ENCODE measurements at regions not wholly inside any gene's neighbourhood (a gene's known extent, or its start where the extent isn't known, plus 50 kb on each side); places are given as distances from the start of the nearest gene placed in this dataset.
A peak's percentile ranks its signal among the peaks of the same experiment; 100 is the strongest.

DNA sequence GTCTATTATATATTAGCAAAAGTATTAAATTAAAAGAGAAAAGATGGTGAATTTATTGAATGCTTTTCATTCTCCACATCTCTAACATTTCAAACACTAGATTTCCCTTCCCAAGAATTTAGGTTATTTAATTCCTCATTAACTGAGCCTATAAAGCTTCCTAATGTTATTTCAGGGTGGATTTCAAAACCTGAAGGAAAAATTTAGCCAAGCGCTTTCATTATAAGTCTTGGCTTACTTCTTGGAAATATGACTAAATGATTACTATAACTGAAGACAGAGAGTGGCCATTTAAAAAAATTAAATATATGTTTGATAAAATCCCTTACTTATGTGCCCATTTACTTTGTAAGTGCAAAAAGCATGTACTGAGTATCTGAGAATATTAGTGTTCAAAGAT is 141.8 kb upstream of the ARSJ start:
- 92 to 95% methylated on average over 1 of the region's 1 CpG for WGBS, 2 donors

DNA sequence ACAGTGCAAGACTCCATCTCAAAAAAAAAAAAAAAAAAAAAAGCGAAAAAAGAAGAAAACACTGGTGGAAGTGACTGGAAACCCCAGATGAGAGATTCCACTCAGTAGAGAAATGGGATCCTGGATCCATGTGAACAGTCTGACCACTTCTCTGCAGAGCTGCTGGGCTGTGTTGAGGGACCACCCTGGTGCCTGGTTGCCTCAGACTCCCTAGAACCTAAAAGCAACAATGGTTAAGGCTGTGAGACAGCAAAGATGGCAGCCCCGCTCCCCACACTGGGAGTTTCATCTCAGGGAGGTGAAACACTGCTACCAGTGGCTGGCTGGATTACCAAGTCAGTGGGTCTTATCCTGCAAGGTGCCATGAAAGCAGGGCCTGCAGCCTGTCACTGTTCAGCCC is 152.8 kb upstream of the ARSJ start:
- no peak for DNase-seq
- H3K36me3 ChIP-seq: no peaks in the 10 kb centered on the region
- no peak overlapping the region for H3K27ac ChIP-seq
- H3K9me3 ChIP-seq: no peaks in the 10 kb centered on the region
- intact Hi-C loops (cut with DNase I): no loop called here
- H3K27me3 ChIP-seq: no peaks in the 10 kb centered on the region
- no peak overlapping the region for H3K4me3 ChIP-seq
- WGBS, 2 donors: 82 to 95% methylated on average over 1 to 2 of the region's 2 CpGs
- H3K4me1 ChIP-seq: no peaks in the 10 kb centered on the region
- TF ChIP-seq POLR2A (IDR thresholded peaks at IDR 0.05): no peak
- TF ChIP-seq, protein P1, sequence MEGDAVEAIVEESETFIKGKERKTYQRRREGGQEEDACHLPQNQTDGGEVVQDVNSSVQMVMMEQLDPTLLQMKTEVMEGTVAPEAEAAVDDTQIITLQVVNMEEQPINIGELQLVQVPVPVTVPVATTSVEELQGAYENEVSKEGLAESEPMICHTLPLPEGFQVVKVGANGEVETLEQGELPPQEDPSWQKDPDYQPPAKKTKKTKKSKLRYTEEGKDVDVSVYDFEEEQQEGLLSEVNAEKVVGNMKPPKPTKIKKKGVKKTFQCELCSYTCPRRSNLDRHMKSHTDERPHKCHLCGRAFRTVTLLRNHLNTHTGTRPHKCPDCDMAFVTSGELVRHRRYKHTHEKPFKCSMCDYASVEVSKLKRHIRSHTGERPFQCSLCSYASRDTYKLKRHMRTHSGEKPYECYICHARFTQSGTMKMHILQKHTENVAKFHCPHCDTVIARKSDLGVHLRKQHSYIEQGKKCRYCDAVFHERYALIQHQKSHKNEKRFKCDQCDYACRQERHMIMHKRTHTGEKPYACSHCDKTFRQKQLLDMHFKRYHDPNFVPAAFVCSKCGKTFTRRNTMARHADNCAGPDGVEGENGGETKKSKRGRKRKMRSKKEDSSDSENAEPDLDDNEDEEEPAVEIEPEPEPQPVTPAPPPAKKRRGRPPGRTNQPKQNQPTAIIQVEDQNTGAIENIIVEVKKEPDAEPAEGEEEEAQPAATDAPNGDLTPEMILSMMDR (IDR thresholded peaks at IDR 0.05): no peak

More for the DNA sequence above, 141.8 kb upstream of the ARSJ start:
- H3K4me3 ChIP-seq: no peak overlapping the region
- H3K9me3 ChIP-seq: no peaks in the 10 kb centered on the region
- H3K27me3 ChIP-seq: no peaks in the 10 kb centered on the region
- TF ChIP-seq POLR2A (IDR thresholded peaks at IDR 0.05): no peak
- TF ChIP-seq, protein P1 (IDR thresholded peaks at IDR 0.05): no peak
- H3K4me1 ChIP-seq: no peaks in the 10 kb centered on the region
- no peak for DNase-seq
- H3K36me3 ChIP-seq: no peaks in the 10 kb centered on the region
- H3K27ac ChIP-seq: no peak overlapping the region
- intact Hi-C loops (cut with DNase I): no loop called here

DNA sequence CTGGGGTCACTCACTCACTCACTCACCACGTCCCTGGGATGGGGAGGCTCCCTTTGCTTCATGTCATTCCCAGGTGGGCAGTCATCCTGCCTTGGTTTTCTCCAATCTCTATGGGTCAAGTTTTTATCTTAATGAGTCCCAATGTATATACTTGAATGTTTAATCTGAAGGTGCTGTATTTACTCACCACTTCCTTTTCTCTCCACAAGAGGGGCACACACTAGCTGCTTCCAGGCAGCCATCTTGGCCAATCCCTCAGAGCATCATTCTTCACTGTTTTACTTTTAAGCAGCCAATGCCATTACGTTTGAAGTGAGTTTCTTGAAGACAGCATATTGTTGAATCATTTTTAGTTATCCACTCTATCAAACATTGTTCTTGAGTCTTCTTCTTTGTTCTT is 153.4 kb upstream of the ARSJ start:
- WGBS, 2 donors: 82 to 84% methylated on average over 2 of the region's 2 CpGs
- Histone ChIP-seq H3K9me3 (no peaks in the 10 kb centered on the region), H3K4me1 (no peaks in the 10 kb centered on the region), H3K27me3 (no peaks in the 10 kb centered on the region), H3K27ac (no peak overlapping the region), H3K4me3 (no peak overlapping the region), H3K36me3 (no peaks in the 10 kb centered on the region)
- DNase-seq: no peak
- intact Hi-C loops (cut with DNase I): no loop called here
- TF ChIP-seq POLR2A (IDR thresholded peaks at IDR 0.05): no peak
- TF ChIP-seq, protein P1 (IDR thresholded peaks at IDR 0.05): peak in 3 of 6 experiments; percentile 6 to 33 (median 12)

DNA sequence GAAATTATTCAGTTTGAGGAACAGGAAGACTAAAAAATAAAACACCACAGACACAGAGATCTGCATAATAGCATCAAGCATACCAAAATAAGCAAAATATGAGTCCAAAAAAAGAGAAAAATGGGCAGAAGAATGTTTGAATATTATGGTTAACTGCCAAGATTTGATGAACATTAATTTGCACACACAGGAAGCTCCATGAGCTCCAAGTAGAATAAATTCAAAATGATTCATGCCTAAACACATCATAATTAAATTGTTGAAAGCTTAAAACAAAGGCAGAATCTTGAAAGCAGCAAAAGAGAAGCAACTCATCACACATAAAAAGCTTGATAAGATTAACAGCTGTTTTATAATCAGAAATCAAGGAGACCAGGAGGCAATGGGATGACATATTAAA is 156.6 kb upstream of the ARSJ start:
- Histone ChIP-seq H3K9me3 (no peaks in the 10 kb centered on the region), H3K4me1 (no peaks in the 10 kb centered on the region), H3K36me3 (no peaks in the 10 kb centered on the region), H3K4me3 (no peak overlapping the region), H3K27ac (no peak overlapping the region), H3K27me3 (no peaks in the 10 kb centered on the region)
- intact Hi-C loops (cut with DNase I): no loop called here
- no peak for TF ChIP-seq POLR2A (IDR thresholded peaks at IDR 0.05)
- TF ChIP-seq, protein P1 (IDR thresholded peaks at IDR 0.05): no peak
- no peak for DNase-seq

DNA sequence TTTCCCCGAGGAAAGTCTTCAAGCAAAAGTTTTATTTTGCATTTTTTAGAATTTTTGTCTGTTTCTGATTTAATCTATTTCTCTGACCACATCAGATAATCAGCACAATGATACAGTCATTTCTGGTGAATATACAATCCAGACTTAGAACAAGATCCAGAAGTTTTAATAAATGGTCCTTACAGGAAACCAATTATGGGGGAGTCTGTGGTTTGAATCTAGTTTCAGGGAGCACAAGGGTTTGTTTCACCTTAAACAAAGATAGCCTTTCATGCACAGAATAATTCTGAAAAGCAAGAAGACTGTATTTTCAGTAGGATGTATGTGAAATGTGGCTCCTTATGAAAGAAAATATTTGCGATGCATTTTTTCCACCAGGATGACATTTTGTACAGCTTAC is 158.5 kb upstream of the ARSJ start:
- H3K9me3 ChIP-seq: no peaks in the 10 kb centered on the region
- no peak for DNase-seq
- intact Hi-C loops (cut with DNase I): no loop called here
- 73 to 85% methylated on average over 2 of the region's 2 CpGs for WGBS, 2 donors
- H3K27ac ChIP-seq: no peak overlapping the region
- TF ChIP-seq POLR2A (IDR thresholded peaks at IDR 0.05): no peak
- TF ChIP-seq, protein P1 (IDR thresholded peaks at IDR 0.05): no peak
- no peaks in the 10 kb centered on the region for H3K27me3 ChIP-seq
- no peak overlapping the region for H3K4me3 ChIP-seq
- H3K4me1 ChIP-seq: no peaks in the 10 kb centered on the region
- no peaks in the 10 kb centered on the region for H3K36me3 ChIP-seq

Measured in esophagus squamous epithelium (tissue), 5 donors.